Breast epithelium (tissue), 3 donors: ENCODE measurements at regions not wholly inside any gene's neighbourhood (a gene's known extent, or its start where the extent isn't known, plus 50 kb on each side); places are given as distances from the start of the nearest gene placed in this dataset.
"Not testable (repeated sequence)": the region's sequence is repeated elsewhere in the genome, so short reads cannot be mapped to it uniquely, and the experiment has no call there.

Experiments
- POLR2AphosphoS5 ChIP-seq, 3 donors: sonication (generic); formaldehyde crosslinking; IDR thresholded peaks; one replicate each; pipeline ENCODE4 v1.6.1; 2017; ENCODE audit warnings: antibody characterized with exemption in 3 of 3
- TF ChIP-seq, protein P1 (sequence below), 3 donors: fragments of 450-650 bp; IDR thresholded peaks; one replicate each; pipeline ENCODE4 v1.5.1; 2016 to 2017; ENCODE audit warnings: antibody characterized with exemption in 3 of 3, mild to moderate bottlenecking in 3 of 3, moderate library complexity in 3 of 3

DNA sequence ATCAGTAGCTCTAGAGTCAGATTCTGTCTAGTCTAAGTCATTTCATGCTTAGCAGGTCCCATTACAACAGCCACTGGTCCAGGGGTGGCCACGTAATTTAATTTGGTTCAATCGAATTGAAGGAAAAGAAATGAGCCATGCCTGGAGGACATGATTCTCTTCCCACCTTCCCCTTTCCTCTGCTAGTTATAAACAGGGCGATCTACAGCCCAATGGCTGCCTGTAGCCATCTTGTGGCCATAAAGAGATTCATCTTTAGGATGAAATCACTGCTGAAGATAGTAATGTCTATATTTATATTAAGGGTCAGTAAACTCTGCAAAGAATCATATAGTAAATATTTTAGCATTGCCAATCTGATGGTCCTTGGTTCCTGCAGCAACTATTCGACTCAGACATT is 107.4 kb downstream of the SPDYE17 start:
- TF ChIP-seq, protein P1, sequence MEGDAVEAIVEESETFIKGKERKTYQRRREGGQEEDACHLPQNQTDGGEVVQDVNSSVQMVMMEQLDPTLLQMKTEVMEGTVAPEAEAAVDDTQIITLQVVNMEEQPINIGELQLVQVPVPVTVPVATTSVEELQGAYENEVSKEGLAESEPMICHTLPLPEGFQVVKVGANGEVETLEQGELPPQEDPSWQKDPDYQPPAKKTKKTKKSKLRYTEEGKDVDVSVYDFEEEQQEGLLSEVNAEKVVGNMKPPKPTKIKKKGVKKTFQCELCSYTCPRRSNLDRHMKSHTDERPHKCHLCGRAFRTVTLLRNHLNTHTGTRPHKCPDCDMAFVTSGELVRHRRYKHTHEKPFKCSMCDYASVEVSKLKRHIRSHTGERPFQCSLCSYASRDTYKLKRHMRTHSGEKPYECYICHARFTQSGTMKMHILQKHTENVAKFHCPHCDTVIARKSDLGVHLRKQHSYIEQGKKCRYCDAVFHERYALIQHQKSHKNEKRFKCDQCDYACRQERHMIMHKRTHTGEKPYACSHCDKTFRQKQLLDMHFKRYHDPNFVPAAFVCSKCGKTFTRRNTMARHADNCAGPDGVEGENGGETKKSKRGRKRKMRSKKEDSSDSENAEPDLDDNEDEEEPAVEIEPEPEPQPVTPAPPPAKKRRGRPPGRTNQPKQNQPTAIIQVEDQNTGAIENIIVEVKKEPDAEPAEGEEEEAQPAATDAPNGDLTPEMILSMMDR (IDR thresholded peaks at IDR 0.05) = not testable (repeated sequence)
- not testable (repeated sequence) for TF ChIP-seq POLR2AphosphoS5 (IDR thresholded peaks at IDR 0.05)
